Hepatic stellate cell (primary cell): ENCODE measurements at regions not wholly inside any gene's neighbourhood (a gene's known extent, or its start where the extent isn't known, plus 50 kb on each side); places are given as distances from the start of the nearest gene placed in this dataset.

Experiments
- DNase-seq: peaks from one replicate; pipeline ENCODE4 v3.0.0; 2011; ENCODE audit warnings: low spot score

DNA sequence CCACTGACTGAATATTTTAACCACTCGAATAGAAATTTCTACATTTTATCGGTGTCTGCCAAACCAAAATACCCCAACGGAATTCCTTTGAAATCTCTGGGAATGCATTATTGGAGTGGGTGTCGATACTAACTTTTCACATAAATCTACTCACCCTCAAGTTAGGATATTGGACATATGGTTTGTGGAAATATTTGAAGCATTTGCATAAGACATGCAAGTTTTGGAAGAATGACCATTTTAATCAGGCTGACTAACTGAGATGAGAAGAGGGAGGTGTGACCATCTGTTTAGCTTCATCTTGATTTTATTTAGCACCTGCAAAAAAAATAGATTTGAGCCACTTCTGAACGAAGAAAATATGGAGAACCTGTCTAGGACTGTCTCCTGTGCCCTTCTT lies 61.2 kb downstream of the KLF6 start:
- no peak for DNase-seq

DNA sequence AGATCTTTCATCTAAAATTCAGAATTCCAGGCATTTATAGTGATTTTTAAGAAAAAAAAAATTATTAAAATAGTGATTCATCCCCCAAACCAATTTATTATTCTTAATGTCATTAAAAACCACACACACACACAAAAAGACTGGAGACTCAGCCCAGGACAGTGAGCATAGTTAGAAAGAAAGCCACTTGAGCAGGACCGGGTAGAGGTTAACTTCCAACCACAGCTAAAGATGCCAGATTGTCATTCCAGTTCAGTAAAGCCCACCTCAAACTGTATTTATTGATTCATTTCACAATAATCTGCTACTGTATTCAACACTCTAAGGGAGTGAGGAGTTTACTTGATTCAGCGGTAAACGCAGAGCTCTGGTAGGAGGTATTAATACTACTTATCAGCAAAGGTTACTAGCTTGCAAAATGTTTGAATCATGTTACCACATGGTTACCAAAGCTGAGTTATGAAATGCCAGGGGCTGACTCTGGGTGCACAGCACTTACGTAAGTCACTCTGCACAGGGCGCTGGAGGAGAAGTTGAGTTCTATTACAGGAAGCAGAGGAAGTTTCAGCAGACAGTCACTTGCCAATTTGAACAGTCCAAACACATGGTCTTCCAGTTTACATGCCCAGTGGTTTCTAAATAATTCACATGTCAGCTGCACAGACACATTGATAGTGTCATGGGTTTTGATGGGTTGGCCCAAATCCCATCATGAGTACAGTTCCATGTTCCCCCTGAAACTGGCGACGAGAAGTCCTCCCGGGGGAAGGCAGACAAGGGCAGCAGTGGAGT lies 64.6 kb downstream of the KLF6 start:
- DNase-seq, result peak; percentile 47

DNA sequence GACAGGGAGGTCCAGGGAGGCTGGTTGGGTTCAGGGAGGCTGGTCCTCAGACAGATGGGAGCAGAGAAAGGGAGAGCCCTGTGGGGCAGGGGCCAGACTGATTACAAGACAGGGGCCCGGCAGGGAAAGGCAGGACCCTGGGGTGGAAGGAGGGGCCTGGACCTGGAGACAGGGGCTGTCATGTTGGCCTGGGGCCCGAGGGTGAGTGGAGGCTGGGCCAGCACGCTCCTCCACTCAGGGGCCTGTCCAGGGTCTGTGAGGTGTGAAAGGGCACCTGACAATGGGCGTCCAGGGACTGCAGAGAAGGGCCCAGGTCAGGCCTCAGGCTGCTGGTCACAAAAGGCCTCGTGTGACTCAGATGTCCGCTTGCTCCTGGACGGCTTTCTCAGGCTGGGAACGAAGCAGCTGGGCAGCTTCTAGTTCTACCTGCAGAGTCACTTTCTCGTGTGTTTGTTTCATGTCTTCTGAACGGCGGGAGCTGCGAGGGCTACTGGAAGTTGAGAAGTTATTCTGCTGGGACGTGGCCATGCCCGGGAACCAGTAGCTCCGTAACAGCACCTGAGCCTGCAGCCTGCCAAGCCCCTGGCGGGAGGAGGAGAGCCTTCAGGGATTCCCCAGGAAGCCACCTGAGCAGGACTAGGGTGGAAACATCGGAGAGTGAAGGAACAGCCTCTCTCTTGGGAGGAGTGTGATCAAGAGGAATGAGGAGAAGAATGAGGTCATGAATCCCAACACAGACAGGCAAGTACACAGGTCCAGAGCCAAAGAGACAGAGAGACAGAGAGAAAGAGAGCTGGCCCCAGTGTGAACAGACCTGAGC lies 65.8 kb downstream of the KLF6 start:
- no peak for DNase-seq

- no peak for DNase-seq
Measured at GRCh38 chr10:3716093-3716492, 68.9 kb downstream of the KLF6 start.

- DNase-seq, result no peak
Measured at GRCh38 chr10:3714967-3715366, 70.0 kb downstream of the KLF6 start.

GRCh38 chr10:3714531-3714930 lies 70.5 kb downstream of the KLF6 start:
- DNase-seq, result no peak

DNA sequence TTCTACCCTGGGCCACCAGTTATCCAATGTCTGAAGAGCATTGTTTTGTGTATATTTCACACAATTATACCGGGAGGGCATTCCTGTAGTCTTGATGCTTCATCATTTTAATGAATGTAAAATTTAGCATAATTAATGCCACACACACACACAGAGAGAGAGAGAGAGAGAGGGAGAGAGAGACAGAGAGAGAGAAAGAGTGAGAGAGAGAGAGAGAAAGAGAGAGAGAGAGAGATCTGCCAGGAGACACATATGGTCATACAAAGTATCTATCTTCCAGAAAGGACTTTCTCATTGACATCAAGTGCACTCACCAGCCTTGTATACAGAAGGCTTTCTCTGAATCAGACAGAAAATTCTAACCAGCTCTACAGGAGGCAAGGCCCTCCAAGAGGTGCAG lies 72.3 kb downstream of the KLF6 start:
- no peak for DNase-seq

DNA sequence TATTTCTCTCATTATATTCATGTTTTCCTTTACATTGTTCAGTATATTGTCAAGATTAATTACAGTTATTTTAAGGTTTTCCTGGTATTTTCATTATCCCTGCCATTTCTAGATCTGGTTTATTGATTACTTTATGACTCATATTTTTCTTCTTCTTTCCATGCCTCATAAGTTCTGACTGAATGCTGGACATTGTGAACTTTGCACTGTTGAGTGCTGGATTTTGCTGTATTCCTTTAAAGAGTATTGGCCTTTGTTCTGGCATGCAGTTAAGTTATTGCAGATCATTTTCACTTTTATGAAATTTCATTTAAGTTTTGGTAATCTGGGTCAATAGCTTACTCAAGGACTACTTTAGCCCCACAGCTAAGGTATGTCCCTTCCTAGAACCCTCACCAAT lies 73.1 kb downstream of the KLF6 start:
- no peak for DNase-seq

DNA sequence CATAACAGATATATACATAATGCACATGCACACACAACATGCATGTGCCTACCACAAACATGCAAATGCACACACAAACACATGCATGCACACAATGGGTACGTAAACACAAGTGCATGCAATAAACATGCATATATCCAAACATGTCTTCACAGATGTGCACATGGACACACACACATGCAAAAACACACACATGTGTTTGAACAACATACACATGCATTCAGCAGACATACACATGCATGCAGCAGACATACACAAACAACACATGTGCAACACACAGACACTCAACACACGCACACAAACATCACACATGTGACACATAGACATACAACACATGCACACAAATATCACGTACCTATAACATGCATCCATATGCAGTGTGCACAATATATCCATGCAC lies 74.2 kb downstream of the KLF6 start:
- DNase-seq, result no peak

GRCh38 chr10:3709456-3710060 lies 75.5 kb downstream of the KLF6 start:
- DNase-seq, result no peak

DNA sequence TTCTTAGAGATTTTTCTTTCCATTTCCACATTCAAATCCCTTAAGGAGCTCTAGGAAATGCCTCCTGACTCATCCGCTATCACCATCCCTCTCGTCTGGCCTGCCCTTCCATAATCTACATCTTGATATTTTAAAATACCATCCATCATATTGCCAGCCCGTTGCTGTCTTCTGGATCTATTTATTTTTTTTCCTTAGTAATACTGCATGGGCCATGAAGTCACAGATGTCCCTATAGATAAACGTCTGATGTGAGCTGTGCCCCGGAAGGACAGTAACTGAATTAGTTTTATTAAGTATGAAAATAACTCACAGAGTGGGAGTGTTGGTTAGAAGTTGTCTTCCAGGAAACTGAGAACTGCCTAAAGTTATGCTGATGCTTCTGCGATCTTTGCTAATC lies 76.2 kb downstream of the KLF6 start:
- no peak for DNase-seq

DNA sequence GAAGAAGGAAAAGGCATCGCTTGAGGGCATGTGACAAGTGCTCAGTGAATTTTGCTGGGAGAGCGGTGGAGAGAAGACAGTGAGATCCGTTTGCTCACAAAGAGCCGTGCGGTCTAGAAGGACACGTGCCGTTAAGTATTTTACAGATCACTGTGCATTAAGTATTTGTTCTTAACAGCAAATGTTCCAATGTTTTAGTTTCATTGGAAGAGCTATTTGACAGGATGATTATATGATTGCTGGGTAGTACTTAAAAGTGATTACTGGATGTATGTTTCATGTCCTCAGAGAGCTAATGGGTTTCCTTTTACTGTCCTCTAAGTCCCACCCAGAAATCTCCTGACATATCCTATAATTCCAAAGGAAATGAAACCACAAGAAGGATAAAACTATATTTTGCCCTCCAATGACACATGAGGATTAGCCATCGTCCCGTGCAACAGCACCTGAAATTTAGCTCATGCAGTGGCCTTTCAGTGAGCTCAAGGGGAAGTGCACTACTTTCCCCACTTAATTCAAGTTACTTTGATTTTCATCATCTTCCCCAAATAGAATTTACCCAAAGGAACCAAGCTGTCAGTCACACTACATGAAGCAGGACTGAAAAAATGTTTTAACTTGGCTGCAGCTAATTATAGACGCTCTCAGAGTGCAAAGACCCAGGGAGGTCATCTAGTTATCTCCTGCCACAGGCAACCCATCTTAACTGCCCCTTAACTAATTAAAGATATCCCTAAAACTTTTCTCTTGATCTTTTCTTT lies 80.3 kb downstream of the KLF6 start:
- DNase-seq, result no peak

GRCh38 chr10:3702569-3702968 lies 82.4 kb downstream of the KLF6 start:
- DNase-seq, result no peak

DNA sequence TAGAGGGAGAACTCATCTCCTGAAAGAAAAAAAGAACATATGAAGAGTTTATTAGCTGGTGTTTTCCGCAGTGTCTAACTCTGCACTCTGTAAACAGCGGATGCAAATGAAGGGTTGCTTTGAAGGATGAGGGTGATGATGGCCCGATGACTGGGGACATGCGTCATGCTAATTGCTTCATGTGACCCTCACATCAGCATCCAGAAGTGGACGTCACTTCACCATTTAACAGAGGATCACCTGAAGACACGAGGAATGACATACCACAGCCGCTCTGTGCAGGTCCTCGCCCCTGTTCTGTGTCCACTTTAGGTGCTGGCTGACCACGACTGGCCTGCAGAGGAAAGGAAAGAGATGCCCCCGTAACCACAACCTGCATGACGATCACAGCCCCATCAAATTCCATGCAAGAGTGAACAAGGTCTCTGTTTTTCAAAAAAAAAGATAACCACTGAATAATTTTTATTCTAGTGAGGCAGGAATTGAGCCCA lies 82.9 kb downstream of the KLF6 start:
- no peak for DNase-seq

DNA sequence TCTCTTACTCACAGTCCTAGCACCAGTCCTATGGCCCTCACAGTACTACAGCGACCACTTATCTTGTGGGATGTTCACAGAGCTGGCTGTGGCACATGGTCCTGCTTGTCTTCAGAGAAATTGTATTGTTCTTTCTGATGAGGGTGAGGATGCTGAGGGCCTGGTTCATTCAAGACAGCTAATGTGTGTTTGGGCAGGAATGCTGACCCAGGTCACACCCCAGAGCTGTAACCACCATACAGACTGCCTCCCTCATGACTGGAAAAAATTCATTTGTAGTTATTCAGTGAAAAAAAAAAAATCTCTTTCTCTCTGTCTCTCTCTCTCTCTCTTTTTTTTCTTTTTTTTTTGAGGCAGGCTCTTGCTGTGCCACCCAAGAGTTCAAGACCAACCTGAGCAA lies 83.5 kb downstream of the KLF6 start:
- DNase-seq, result no peak

DNA sequence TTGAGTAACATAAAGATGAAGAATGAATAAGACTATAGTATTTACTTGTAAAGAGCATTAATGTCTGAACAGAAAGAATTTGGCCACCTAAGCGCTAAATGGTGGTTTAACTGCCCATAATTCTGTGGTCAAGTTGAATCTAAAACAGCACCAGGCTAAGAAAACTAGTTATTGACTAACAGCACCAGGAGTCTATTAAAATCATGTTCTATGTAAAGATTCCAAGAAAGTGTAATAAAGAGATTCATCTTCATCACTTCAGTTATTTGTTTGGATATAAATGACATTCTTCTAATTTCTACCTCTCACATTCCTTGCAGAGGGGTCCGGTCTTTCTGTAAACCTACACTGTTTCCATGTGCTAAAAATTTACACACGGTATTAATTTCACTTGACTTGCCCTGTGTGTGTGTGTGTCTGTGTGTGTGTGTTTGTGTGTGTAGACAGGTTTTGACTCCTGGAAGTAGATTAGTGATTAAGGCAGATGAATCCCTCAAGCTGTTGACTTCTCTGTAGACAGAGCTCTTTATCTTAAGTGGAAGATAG lies 84.4 kb downstream of the KLF6 start:
- DNase-seq, result no peak

GRCh38 chr10:3699916-3700315 lies 85.1 kb downstream of the KLF6 start:
- no peak for DNase-seq

- DNase-seq, result no peak
Measured at GRCh38 chr10:3698312-3698711, 86.7 kb downstream of the KLF6 start.

DNA sequence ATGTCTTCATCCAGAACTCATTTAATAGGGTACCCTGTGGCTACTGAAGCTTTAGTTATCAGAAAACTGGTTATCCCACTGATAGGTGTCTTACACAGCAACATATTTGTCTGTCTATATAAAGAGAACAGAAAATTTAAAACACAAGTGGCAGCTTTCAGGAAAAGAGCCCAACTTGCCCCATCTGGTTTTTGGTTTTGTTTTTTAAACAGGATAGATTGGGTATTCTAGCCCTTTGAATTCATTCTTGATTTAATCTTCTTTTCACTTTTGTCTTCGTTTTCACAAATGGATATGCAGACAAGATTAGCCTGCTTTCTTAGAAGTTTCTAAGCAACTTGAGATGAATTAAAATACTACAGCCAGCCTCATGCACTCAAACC lies 91.3 kb downstream of the KLF6 start:
- no peak for DNase-seq

- no peak for DNase-seq
Measured at GRCh38 chr10:3693022-3693697, 91.8 kb downstream of the KLF6 start.

GRCh38 chr10:3692387-3692999 lies 92.5 kb downstream of the KLF6 start:
- DNase-seq, result no peak
